AML-193 (cell line): ENCODE measurements at regions not wholly inside any gene's neighbourhood (a gene's known extent, or its start where the extent isn't known, plus 50 kb on each side); places are given as distances from the start of the nearest gene placed in this dataset.
A peak's percentile ranks its signal among the peaks of the same experiment; 100 is the strongest.
"Not testable (repeated sequence)": the region's sequence is repeated elsewhere in the genome, so short reads cannot be mapped to it uniquely, and the experiment has no call there.

Experiments
- DNase-seq, 2 experiments: peaks; one replicate each; lab custom pipeline; 2025; lab: John Stamatoyannopoulos, UW

GRCh38 chr6:86255973-86256372 is 613.3 kb upstream of the SYNCRIP start:
- DNase-seq, result no peak

GRCh38 chr6:86251106-86251505 is 608.4 kb upstream of the SYNCRIP start:
- no peak for DNase-seq

GRCh38 chr6:86217906-86218305 is 575.2 kb upstream of the SYNCRIP start:
- no peak for DNase-seq

GRCh38 chr6:86215323-86215722 is 572.6 kb upstream of the SYNCRIP start:
- no peak for DNase-seq

GRCh38 chr6:86205980-86206379 is 563.3 kb upstream of the SYNCRIP start:
- DNase-seq, result no peak

GRCh38 chr6:86203044-86203443 is 560.4 kb upstream of the SYNCRIP start:
- DNase-seq, result no peak

GRCh38 chr6:86193821-86194220 is 551.1 kb upstream of the SYNCRIP start:
- no peak for DNase-seq

- peak; percentile 32 to 37 for DNase-seq
These were observed 549.4 kb upstream of the SYNCRIP start for GRCh38 chr6:86192123-86192522.

GRCh38 chr6:86175149-86175548 is 532.5 kb upstream of the SYNCRIP start:
- DNase-seq, result not testable (repeated sequence)

- no peak for DNase-seq
These were observed 512.2 kb upstream of the SYNCRIP start for GRCh38 chr6:86154852-86155251.

- no peak for DNase-seq
These were observed 510.8 kb upstream of the SYNCRIP start for GRCh38 chr6:86153521-86153920.

- no peak for DNase-seq
These were observed 509.9 kb upstream of the SYNCRIP start for GRCh38 chr6:86152546-86152945.

GRCh38 chr6:86148586-86148985 is 505.9 kb upstream of the SYNCRIP start:
- no peak for DNase-seq

- DNase-seq, result no peak
These were observed 505.2 kb upstream of the SYNCRIP start for GRCh38 chr6:86147859-86148258.

GRCh38 chr6:86147311-86147710 is 504.6 kb upstream of the SYNCRIP start:
- no peak for DNase-seq

- DNase-seq, result not testable (repeated sequence)
These were observed 504.1 kb upstream of the SYNCRIP start for GRCh38 chr6:86146751-86147150.

- DNase-seq, result no peak
These were observed 499.6 kb upstream of the SYNCRIP start for GRCh38 chr6:86142326-86142725.

GRCh38 chr6:86128130-86128814 is 485.6 kb upstream of the SYNCRIP start:
- no peak for DNase-seq

- DNase-seq, result no peak
These were observed 479.4 kb upstream of the SYNCRIP start for GRCh38 chr6:86122086-86122485.

GRCh38 chr6:86118271-86118670 is 475.6 kb upstream of the SYNCRIP start:
- DNase-seq, result no peak

- DNase-seq, result no peak
These were observed 465.3 kb upstream of the SYNCRIP start for GRCh38 chr6:86107985-86108384.

GRCh38 chr6:86087954-86088353 is 445.3 kb upstream of the SYNCRIP start:
- DNase-seq, result no peak

GRCh38 chr6:86079938-86080337 is 437.3 kb upstream of the SYNCRIP start:
- DNase-seq, result no peak

- DNase-seq, result no peak
These were observed 427.5 kb upstream of the SYNCRIP start for GRCh38 chr6:86070151-86070550.
